ENCODE measurements at regions not wholly inside any gene's neighbourhood (a gene's known extent, or its start where the extent isn't known, plus 50 kb on each side); places are given as distances from the start of the nearest gene placed in this dataset.

- no peak for DNase-seq
- intact Hi-C loops (cut with DNase I) = no loop called here
- Histone ChIP-seq H3K9me3 (no peaks in the 10 kb centered on the region), H3K27me3 (no peaks in the 10 kb centered on the region), H3K4me3 (no peak overlapping the region), H3K27ac (no peak overlapping the region), H3K4me1 (no peaks in the 10 kb centered on the region), H3K36me3 (no peaks in the 10 kb centered on the region)
- no peak for TF ChIP-seq CTCF (IDR thresholded peaks at IDR 0.05)
- ATAC-seq = no peak
Observed at GRCh38 chr3:75076481-75076880, 462.0 kb upstream of the CNTN3 start.

- Histone ChIP-seq H3K4me3 (no peak overlapping the region), H3K36me3 (no peaks in the 10 kb centered on the region), H3K27me3 (no peaks in the 10 kb centered on the region), H3K9me3 (no peaks in the 10 kb centered on the region), H3K4me1 (no peaks in the 10 kb centered on the region), H3K27ac (no peak overlapping the region)
- intact Hi-C loops (cut with DNase I) = no loop called here
- no peak for DNase-seq
- ATAC-seq = no peak
- no peak for TF ChIP-seq CTCF (IDR thresholded peaks at IDR 0.05)
Observed at GRCh38 chr3:75078290-75078689, 463.8 kb upstream of the CNTN3 start.

- H3K9me3 ChIP-seq = no peaks in the 10 kb centered on the region
- H3K27ac ChIP-seq = no peak overlapping the region
- TF ChIP-seq CTCF (IDR thresholded peaks at IDR 0.05) = no peak
- no peaks in the 10 kb centered on the region for H3K4me1 ChIP-seq
- H3K27me3 ChIP-seq = no peaks in the 10 kb centered on the region
- intact Hi-C loops (cut with DNase I) = no loop called here
- no peaks in the 10 kb centered on the region for H3K36me3 ChIP-seq
- DNase-seq (no peak), ATAC-seq (no peak)
- no peak overlapping the region for H3K4me3 ChIP-seq
Observed at GRCh38 chr3:75082845-75083244, 468.4 kb upstream of the CNTN3 start.

- ATAC-seq (no peak), DNase-seq (no peak)
- TF ChIP-seq CTCF (IDR thresholded peaks at IDR 0.05) = no peak
- H3K27ac ChIP-seq = no peak overlapping the region
- intact Hi-C loops (cut with DNase I) = no loop called here
- no peak overlapping the region for H3K4me3 ChIP-seq
- H3K36me3 ChIP-seq = no peaks in the 10 kb centered on the region
- H3K4me1 ChIP-seq = no peaks in the 10 kb centered on the region
- H3K9me3 ChIP-seq = peaks cover 0 to 3% of the 10 kb centered on the region in 2 donors
- no peaks in the 10 kb centered on the region for H3K27me3 ChIP-seq
Observed at GRCh38 chr3:75089841-75090240, 475.4 kb upstream of the CNTN3 start.

- no peaks in the 10 kb centered on the region for H3K4me1 ChIP-seq
- intact Hi-C loops (cut with DNase I) = no loop called here
- ATAC-seq = peak; percentile 16
- peak in 3 of 4 donors; percentile 1 to 34 (median 24) for DNase-seq
- no peaks in the 10 kb centered on the region for H3K36me3 ChIP-seq
- H3K9me3 ChIP-seq = peaks cover 0 to 18% of the 10 kb centered on the region in 2 donors
- no peak for TF ChIP-seq CTCF (IDR thresholded peaks at IDR 0.05)
- no peak overlapping the region for H3K27ac ChIP-seq
- no peaks in the 10 kb centered on the region for H3K27me3 ChIP-seq
- H3K4me3 ChIP-seq = no peak overlapping the region
Observed at GRCh38 chr3:75101329-75102147, 487.1 kb upstream of the CNTN3 start.

Measured in left lung (tissue), 4 donors.